Stimulated activated CD4-positive, alpha-beta T cell treated with anti-CD3 and anti-CD28 coated beads, Interleukin-1b, Interleukin-23, amount 100 ng/mL, for 4 hours (primary cell): ENCODE measurements at regions not wholly inside any gene's neighbourhood (a gene's known extent, or its start where the extent isn't known, plus 50 kb on each side); places are given as distances from the start of the nearest gene placed in this dataset.

Experiments
- DNase-seq, 2 donors: peaks; one replicate each; pipeline ENCODE4 v3.0.0-alpha.2; 2020; ENCODE audit warnings: low read depth in 2 of 2

DNA sequence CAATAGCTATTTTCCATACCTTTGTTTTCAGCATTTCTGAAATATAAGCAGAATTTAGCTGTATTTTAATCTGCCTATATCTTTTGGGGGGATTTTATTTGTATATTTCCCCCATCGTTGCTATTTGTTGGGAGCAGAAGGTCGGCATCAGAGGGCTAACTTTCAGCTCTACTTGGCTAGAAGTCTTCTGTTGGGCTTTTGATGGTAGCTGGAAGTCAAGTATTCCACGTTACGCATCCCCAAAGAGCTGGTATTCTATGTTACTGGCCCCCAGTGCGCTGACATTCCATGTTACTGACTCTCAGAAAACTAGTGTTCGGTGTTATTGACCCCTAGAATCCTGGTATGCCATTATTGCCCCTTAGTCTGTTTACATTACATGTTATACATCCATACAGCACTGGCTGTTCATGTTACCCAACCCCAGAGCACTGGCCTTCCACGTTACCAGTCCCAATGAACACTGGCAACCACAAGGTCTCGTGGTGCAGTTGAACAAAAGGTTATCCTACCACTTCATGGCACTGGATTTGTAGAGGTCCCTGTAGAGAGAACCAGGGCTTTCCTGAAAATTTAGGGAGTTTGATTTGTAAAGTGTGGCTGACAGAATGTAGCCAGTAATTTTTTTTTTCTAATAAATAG, 278.1 kb upstream of the CD180 start:
- no peak for DNase-seq

DNA sequence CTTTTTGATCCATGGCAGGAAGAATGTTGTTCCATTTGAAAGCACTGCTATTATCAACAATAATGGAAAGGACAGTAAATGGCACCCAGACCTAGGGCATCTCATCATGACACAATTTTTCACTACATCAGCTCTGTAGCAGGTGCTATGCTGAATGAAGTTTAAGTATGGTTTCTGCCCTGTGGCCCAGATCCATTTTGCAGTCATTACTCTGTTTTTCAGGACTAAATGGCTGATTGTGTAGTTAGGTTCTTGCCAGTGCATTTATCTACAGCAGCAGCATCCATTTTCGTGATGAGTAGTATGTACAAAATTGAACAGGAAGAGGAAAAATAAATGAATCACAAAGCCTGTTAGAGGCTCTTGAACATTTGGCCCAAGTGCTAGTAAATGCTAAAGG, 270.5 kb upstream of the CD180 start:
- DNase-seq, result no peak

DNA sequence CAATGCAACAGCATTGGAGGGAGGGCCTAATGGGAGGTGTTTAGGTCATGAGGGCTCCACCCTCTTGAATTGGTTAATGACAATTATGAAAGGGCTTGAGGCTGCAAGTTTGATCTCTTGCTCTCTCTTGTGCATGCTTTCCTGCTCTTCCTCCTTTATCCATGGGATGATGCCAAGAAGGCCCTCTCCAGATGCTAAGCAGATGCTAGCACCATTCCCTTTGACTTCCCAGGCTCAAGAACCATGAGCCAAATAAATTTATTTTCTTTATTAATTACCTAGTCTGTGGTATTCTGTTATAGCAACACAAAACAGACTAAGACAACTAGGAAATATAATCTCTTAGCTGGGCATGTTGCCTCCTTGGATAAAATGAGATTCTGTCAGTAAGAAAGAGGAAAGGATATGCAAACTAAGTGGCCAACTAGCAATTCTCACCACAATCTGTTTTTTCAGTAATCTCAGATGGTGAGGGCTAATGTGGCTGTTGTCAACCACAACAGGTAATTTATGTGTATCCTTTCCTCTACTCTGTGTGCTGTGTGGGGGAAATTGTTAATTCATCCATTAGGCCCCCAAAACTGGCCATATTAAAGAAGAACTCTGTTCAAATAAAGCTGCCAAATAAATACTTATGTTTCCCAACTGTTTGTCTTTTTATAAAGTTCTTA, 269.1 kb upstream of the CD180 start:
- no peak for DNase-seq

DNA sequence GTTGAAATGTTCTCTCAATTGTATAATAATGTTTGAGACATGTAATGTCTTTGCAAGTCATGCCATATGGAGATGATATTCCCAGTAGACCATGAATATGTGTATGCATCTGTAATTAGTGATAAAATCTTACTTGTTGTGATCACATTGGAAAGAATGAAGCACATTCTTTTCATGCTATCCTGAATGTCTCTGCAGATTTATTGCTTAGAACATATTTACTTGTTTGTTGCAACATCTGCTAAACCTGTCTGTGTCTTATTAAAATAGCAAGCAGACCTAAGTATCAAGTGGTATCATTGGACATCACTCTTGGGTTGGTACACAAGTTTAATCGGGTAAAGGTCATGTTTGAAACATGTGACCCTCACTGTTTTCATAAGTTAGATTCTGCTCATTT, 265.5 kb upstream of the CD180 start:
- DNase-seq, result no peak

DNA sequence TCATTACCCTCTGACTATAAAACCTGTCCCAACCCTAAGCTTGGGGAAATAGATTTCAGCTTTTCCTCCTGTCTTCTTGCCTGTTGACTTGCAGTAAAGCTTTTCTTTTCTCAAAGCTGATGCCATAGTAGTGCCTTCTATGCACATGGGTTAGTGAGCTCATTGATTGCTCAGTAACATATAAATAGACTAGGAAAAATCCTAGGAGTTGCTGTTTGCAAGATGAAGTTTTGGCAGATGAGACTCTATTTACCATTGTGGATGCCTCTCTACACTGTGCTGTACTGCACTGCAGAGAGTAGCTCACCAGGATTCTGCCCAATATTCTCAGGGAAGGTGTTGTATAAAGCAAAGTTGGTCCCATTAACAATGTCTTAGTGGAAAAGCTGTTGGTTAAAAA, 262.7 kb upstream of the CD180 start:
- DNase-seq, result no peak

DNA sequence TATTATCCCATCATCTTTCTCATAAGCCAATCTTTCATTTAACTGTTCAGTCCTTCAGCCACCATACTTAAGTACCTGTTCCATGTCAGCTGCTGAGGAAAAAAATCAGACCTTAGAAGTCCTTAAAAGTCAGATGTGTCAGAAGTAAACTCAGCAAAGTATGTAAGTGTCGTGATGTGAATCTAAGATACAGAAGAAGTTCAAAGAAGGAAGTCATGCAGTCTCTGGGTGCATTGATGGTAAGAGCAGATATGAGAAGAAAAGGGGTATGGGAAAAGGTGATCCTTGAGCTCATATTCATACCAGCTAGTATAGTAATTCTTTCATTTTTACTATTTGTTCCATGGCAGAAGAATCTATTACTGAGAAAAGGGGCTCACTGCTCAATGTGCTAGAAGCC, 259.4 kb upstream of the CD180 start:
- DNase-seq, result no peak

DNA sequence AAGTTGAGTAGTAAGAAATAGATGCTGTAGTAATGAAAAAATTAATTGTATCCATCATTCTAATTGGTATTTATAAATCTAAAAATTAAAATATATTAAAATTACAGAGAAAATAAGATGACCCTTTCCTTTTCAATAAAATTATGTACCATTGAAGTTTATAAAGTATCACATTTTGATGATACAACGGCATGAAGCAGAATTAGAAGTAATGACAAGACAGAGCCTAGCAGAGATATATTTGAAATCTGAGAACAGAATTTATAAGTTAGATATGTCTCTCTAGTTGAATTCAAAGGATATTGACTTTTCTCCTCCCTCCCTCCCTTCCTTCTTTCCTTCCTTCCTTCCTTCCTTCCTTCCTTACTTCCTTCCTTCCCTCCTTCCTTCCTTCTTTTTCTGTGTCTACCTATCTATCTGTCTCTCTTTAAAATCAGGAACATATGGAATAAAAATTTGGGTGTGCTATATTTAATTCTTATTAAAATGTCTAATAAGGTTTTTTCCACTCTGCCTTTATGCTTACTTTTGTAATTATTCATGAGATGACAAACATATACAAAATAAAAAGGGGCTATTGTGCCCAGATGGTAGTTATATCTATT, 258.5 kb upstream of the CD180 start:
- DNase-seq, result no peak

DNA sequence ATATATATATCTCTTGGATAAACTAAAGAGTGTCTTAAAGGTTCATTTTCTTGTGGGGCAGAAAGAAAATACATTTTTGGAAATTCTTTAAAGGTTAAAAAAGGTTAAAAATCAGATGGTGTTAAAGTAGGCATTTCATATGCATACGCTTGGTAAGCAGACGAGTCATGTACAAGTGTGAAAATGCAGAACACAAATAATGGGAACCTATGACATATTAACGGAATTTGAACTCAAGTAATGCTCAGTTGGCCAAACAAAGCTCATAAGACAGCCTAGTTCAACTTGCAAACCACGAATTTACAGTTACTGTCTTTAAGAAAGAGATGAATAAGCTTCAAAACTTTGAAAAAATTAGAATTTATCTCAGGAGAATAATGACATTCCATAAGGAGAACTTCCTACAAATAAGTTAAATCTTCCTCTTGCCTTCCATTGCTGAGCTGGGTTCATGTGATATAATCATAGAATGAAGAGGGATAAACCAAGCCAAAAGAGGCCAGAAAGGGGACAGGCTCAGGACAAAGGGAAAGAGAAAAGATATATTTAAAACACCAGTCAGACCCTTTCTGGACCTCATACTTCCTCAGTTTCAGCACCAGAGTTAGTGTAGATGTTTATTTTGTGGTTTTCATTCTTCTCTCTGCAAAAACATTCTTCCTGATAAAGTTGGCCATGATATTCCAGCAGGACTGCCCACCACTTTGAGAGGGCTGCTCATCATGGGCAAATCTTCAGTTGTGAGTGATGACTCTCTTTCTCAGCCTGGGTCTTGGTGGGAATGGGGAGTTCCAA, 256.7 kb upstream of the CD180 start:
- DNase-seq, result no peak

DNA sequence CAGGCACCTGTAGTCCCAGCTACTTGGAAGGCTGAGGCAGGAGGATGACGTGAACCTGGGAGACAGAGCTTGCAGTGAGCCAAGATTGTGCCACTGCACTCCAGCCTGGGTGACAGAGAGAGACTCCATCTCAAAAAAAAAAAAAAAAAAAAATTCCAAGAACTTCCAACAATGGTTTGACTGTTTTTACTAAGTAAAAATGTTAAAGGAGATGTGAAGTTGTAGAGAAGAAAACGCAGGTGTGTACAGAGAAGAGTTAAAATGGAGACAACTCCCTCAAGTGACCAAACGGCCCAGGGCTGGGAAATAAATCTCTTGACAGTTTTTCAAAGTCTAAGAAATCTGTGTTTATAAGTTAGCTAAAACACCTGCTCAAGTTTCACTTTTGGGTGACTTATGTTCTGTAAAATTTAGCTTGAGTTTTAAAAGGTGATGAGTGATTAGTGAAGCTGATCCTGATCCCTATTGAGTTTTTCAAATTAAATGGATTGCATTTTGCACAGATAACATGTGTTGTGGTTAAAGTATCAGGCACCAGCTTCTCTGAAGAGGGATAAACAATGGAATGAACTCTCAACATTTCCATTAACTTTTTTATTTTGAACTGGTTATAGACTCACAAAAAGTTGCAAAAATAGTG, 255.2 kb upstream of the CD180 start:
- no peak for DNase-seq

DNA sequence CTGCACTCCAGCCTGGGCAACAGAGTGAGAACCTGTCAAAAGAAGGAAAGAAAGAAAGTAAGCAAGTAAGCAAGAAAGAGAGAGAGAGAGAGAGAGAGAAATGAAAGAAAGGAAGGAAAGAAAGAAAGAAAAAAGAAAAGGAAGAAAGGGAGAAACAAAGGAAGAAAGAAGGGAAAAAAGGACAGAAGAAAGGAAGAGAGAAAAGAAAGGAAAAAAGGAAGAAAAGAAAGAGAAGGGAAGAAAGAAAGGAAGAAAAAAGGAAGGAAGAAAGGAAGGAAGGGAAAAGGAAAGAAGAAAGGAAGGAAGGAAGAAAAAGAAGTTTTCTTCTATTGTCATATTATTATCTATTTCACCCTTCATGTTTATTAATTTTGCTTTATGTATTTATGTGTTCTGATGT, 251.1 kb upstream of the CD180 start:
- DNase-seq, result no peak

DNA sequence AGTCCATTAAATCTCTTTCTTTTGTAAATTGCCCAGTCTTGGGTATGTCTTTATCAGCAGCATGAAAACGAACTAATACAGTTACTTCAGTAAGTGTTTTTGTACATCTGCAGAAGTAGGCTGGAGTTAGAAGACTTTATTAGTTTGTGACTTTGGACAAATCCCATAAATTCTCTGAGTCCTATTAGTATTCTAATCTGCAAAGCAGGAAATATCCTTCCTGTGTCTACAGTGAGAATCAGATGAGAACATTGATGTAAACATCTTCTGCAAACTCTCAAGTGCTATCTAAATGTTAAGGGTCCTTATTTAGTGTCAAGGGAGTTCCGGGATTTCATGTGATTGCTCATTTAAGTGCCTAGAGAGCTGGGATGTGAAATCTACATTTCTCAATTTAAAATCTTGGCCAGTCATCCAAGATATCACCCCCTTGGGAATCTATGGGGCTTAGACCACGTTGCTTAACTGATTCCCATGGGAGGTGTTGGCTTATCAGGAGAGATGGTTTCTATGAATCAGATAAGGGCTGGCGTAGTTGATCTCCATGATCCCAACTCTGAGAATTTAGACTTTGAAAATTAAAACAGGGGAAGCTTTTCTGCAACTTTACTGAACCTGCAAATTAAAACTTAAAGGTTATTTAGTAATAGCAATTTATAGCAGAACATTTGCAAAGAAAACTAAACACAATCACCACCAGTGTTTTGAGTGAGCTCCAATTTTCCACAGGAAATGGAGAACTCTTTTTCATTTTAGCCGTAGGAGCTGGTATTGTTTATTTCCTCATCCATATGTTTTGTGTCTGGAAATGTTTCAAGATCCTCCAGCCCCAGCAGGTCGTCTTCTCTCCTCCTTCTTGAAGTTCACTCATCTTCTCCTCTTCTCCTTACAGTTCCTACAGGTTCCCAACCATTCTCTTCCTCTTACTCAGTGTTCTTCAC, 241.6 kb upstream of the CD180 start:
- no peak for DNase-seq

DNA sequence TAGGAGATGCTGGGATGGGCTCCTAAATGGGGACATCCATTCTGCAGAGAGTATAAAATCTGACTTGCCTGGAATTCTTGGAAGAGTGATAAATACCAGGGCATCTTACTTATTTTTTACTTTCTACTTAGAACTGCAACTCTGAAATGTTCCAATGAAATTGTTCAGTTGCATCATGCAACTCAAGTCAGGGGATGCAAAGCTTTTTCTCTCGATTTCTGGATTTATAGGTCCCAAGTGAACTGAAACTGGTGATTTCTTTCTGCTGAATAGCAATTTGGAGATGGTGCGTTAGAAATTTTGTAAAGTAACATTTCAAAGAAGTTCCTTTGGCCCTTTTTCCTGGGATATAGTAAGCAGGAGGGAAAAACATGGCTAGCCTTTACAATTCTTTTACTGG, 238.4 kb upstream of the CD180 start:
- DNase-seq, result no peak

DNA sequence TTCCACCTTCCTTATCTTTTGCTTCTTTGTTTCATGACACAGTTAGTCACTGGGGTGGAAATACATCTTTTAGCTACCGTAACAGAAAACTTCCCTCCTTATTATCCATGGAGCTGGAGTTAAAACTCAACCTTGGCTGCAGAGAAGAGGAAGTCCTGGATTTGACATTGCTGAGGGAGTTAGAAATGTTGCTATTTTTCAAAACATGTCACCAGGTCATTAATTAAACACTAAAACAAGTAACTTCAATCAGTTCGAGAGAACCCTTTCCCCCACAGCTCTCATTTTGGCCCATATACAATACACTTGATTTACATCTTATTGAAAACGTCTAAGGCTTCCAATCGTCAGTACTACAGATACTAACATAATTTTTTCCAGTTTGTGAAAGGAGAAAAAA, 237.9 kb upstream of the CD180 start:
- no peak for DNase-seq

DNA sequence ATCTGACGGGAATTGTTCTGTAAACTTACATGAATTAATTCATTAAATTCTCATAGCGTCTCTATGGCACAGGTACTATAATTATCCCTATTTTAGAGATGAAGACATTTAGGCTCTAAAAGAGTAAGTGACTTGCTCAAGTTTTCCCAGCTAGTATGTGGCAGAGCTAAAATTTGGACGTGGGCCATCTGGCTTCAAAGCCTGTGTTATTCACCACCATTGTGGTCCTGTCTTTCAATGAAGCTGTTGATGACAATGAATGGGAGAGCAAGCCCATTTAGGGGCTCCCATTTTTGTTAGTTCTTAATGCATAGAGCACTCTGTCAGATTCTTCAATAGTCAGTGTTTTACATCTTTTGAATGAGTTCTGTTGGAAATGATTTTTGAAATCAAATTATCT, 236.0 kb upstream of the CD180 start:
- no peak for DNase-seq

DNA sequence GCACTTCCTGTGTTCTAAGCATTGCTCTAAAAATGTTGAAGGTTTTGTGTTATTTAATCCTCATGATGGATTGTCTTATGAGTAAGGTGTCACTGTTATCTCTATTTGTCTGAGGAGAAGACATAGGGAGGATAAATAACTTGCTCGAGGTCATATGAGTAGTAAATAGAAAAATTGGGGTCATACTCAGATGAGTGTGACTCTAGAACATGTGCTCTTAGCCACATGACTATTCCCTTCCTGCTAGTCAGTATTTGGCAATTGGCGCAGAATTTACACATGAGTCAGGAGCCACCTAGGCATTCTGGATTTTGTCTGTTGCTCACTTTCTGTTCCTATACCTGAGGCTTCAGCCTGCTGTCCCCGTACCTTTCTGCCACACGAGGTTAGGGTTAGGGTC, 234.6 kb upstream of the CD180 start:
- no peak for DNase-seq

DNA sequence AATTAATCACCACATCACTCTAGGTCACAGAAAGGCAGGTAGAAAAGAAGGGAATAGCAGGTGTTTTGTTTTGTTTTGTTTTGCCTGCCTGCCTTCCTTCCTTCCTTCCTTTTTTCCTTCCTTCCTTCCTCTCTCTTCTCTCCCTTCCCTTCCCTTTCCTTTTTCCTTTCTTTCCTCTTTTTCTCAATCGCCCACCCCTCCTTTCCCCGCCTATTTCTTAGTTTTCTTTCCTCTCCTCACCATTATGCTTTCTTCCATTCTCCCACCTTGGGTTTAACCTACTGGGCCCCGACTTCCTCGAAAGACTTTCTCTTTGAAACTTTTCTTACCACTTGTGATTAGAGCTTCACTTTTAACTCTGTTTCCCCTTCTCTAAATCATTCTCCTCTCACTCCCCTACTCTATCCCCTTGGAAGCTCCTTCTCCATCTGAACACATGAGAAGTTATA, 231.3 kb upstream of the CD180 start:
- DNase-seq, result no peak

DNA sequence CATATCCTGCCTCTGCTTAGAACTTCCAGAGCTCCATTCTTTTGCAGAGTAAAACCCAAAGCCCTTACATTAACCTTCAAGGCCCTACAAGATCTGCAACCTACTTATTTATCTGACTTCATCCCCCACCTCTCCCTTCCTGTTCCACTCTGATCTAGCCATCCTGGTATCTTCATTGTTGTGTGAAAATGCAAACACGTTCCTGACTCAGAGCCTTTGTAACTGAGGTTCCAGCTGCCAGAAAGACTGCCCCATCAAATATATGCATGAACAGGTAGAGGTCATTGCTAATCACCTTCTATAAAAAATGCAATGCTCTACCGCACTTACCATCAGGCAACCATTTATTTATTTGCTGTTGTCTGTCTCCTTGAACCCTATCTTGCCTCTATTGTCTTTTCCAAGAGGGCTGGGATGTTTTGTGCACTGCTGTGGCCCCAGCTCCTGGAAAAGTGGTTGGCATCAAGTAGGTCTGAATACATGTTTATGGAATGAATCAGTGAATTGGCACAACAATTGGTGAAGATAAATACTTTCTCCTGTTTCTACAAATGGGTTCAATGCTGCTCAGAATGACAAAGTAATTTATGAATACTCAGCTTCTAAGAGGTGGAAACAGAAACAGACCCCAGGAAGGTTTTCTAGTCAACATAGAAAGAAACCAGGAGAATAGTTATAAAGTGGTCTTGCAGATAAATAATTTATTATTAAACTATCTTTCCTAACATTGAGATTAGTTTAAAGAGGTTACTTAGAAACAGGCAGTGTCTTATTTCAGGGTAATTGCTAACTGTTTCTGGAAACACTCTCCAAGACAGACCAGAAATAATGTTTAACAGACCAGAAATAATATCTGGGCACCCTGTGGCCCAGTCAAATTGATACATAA, 230.6 kb upstream of the CD180 start:
- no peak for DNase-seq

DNA sequence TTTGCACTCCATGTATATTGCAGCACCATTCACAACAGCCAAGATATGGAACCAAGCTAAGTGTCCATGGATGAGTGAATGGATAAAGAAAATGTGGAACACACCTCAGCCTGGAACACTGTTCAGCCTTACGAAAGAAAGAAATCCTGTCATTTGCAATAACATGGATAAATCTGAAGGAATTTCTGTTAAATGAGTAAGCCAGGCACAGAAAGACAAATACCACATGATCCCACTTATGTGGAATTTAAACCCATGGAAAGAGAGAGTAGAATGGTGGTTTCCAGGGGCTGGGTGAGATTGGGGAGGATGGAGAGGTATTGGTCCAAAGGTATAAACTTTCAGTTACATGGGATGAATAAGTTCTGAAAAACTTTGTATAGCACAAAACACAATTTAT, 228.9 kb upstream of the CD180 start:
- no peak for DNase-seq

DNA sequence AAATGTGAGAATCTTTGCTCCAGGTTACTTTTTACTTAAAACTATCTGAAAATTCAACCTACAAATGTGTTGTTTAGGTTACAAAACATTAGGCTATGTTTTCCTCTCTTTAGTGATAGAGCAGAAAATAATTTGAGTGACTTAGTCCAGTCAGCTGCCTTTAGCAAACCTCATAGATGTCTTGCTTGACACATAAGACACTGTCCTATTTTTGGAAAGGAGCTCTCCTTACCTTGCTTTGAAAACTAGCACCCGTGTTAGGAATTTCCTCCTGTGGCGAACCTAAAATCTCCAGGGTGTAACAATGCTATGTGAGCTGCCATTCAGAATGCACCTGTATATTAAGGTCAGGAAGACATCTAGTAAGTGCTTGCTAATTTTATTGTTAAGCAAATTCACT, 221.2 kb upstream of the CD180 start:
- no peak for DNase-seq

DNA sequence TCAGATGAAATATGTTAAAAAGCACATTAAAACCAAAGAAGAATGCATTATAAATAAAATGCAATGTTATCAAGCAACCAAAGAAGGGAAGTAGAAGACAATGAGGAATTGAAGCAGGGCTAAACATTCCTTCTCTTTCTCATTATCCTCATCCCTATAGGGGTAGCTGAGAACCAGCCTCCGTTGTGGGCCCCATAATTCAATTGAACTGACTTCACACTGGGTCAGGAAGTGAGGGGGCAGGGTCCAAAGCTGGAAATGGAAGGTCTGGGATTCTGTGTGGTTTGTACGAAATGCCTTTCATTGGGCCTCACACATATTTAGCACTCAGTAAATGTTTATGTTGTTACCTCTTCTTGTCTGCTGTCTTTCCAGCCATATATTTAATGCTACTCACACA, 220.4 kb upstream of the CD180 start:
- DNase-seq, result no peak
